Mesendoderm (in vitro differentiated cells): ENCODE measurements at regions not wholly inside any gene's neighbourhood (a gene's known extent, or its start where the extent isn't known, plus 50 kb on each side); places are given as distances from the start of the nearest gene placed in this dataset.
A peak's percentile ranks its signal among the peaks of the same experiment; 100 is the strongest.

Experiments used
- DNase-seq: peaks from one replicate; pipeline ENCODE4 v3.0.0; 2013
- H2AK5ac ChIP-seq: 2 replicates; pipeline ENCODE4 v1.6.1; 2013; ENCODE audit warnings: low read length, inconsistent platforms
- H2BK120ac ChIP-seq: 2 replicates; pipeline ENCODE4 v1.6.1; 2013; ENCODE audit warnings: low read depth, mild to moderate bottlenecking, low read length, moderate library complexity, mixed read lengths
- H2BK15ac ChIP-seq: replicated peaks from 2 replicates; pipeline ENCODE4 v1.6.1; 2013; ENCODE audit warnings: low read depth, mild to moderate bottlenecking, moderate library complexity
- H2BK5ac ChIP-seq: 2 replicates; pipeline ENCODE4 v1.6.1; 2013; ENCODE audit warnings: low read length, inconsistent platforms
- H3K18ac ChIP-seq: 2 replicates; pipeline ENCODE4 v1.6.1; 2013; ENCODE audit warnings: mild to moderate bottlenecking, low read length, mixed read lengths
- H3K23ac ChIP-seq: one replicate; pipeline ENCODE4 v1.6.1; 2013; ENCODE audit warnings: low read length
- H3K27ac ChIP-seq: 2 replicates; pipeline ENCODE4 v1.5.1; 2013; ENCODE audit warnings: low read depth, mild to moderate bottlenecking, inconsistent platforms, low read length, moderate library complexity
- H3K27me3 ChIP-seq: 2 replicates; pipeline ENCODE4 v1.6.1; 2013; ENCODE audit warnings: low read length, control low read depth, mild to moderate bottlenecking, inconsistent platforms; ENCODE audit not compliant: insufficient read depth, poor library complexity
- H3K36me3 ChIP-seq: 2 replicates; pipeline ENCODE4 v1.6.1; 2013; ENCODE audit warnings: low read length, inconsistent platforms; ENCODE audit not compliant: control insufficient read depth, insufficient read depth
- H3K4ac ChIP-seq: one replicate; pipeline ENCODE4 v1.6.1; 2013; ENCODE audit warnings: low read depth, mild to moderate bottlenecking, low read length, moderate library complexity
- H3K4me1 ChIP-seq: 2 replicates; pipeline ENCODE4 v1.6.1; 2013; ENCODE audit warnings: low read depth, low read length, inconsistent platforms; ENCODE audit not compliant: control insufficient read depth
- H3K4me2 ChIP-seq: 2 replicates; pipeline ENCODE4 v1.6.1; 2013; ENCODE audit warnings: low read length
- H3K4me3 ChIP-seq: 2 replicates; pipeline ENCODE4 v1.5.1; 2013; ENCODE audit warnings: mild to moderate bottlenecking, low read length
- H3K56ac ChIP-seq: one replicate; pipeline ENCODE4 v1.6.1; 2013; ENCODE audit warnings: low read length
- H3K79me1 ChIP-seq: 2 replicates; pipeline ENCODE4 v1.6.1; 2013; ENCODE audit warnings: low read length, inconsistent platforms
- H3K79me2 ChIP-seq: 2 replicates; pipeline ENCODE4 v1.6.1; 2013; ENCODE audit warnings: mild to moderate bottlenecking, low read length; ENCODE audit not compliant: control insufficient read depth, insufficient read depth
- H3K9ac ChIP-seq: 2 replicates; pipeline ENCODE4 v1.6.1; 2013; ENCODE audit warnings: low read length, inconsistent platforms
- H4K5ac ChIP-seq: one replicate; pipeline ENCODE4 v1.6.1; 2013; ENCODE audit warnings: low read length
- H4K8ac ChIP-seq: one replicate; pipeline ENCODE4 v1.6.1; 2013; ENCODE audit warnings: low read depth, mild to moderate bottlenecking, control low read depth, low read length, moderate library complexity
- WGBS: extraction: QIAGEN DNeasy Blood & Tissue Kit; methylation state at CpG from one replicate; pipeline ENCODE4 v1.1.7; 2013; ENCODE audit warnings: low lambda C conversion rate, missing lambda C conversion rate; ENCODE audit not compliant: insufficient coverage; ENCODE audit errors: extremely low coverage; 5-methylcytosine and 5-hydroxymethylcytosine counted together

DNA sequence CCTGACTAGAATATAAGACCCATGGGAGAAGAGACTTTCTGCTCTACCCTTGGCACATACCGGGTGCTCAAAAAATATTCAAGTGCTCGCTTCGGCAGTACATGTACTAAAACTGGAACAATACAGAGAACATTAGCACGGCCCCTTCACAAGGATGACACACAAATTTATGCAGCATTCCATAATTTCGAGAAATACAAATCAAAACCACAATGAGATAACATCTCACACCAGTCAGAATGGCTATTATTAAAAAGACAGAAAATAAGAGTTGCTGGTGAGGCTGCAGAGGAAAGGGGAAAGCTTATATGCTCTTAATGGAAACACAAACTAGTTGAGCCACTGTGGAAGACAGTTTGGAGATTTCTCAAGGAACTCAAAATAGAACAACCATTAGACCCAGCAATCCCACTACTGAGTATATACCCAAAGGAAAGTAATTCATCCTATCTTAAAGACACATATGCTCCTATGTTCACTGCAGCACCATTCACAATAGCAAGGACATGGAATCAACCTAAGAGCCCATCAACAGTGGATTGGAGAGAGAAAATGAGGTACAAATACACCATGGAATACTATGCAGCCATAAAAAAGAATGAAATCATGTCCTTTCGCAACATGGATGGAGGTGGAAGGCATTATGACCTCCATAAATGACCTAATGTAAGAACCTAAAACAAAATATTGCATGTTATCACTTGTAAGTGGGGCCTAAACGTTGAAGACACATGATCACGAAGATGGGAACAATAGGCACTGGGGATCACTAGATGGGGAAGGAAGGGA is 71.6 kb upstream of the CYP1B1 start:
- no peak overlapping the region for H4K8ac ChIP-seq
- H3K79me1 ChIP-seq, result no peaks in the 10 kb centered on the region
- H4K5ac ChIP-seq, result no peak overlapping the region
- no peaks in the 10 kb centered on the region for H3K36me3 ChIP-seq
- no CpG with 5 or more reads among the region's 8 CpGs for WGBS
- H3K4me2 ChIP-seq, result no peak overlapping the region
- H2BK120ac ChIP-seq, result no peak overlapping the region
- no peak overlapping the region for H3K9ac ChIP-seq
- H3K79me2 ChIP-seq, result no peaks in the 10 kb centered on the region
- H3K4ac ChIP-seq, result no peak overlapping the region
- peaks cover 2% of the 10 kb centered on the region for H3K4me1 ChIP-seq
- no peak overlapping the region for H2AK5ac ChIP-seq
- H3K27me3 ChIP-seq, result no peaks in the 10 kb centered on the region
- no peak overlapping the region for H2BK5ac ChIP-seq
- no peak overlapping the region for H3K4me3 ChIP-seq
- H3K18ac ChIP-seq, result no peak overlapping the region
- DNase-seq, result no peak
- H3K23ac ChIP-seq, result no peak overlapping the region
- H3K56ac ChIP-seq, result peak overlapping the region; percentile 51
- H2BK15ac ChIP-seq, result no peak overlapping the region
- H3K27ac ChIP-seq, result peak overlapping the region; percentile 83

- no peak overlapping the region for H2AK5ac ChIP-seq
- H3K79me2 ChIP-seq, result no peaks in the 10 kb centered on the region
- H2BK5ac ChIP-seq, result no peak overlapping the region
- peak; percentile 98 for DNase-seq
- H3K4ac ChIP-seq, result no peak overlapping the region
- H3K27me3 ChIP-seq, result no peaks in the 10 kb centered on the region
- no peak overlapping the region for H3K23ac ChIP-seq
- no peak overlapping the region for H3K4me3 ChIP-seq
- H2BK15ac ChIP-seq, result no peak overlapping the region
- no peak overlapping the region for H3K9ac ChIP-seq
- H4K8ac ChIP-seq, result no peak overlapping the region
- no peak overlapping the region for H3K18ac ChIP-seq
- WGBS, result no CpG with 5 or more reads among the region's 3 CpGs
- peak overlapping the region; percentile 68 for H3K56ac ChIP-seq
- H2BK120ac ChIP-seq, result no peak overlapping the region
- H4K5ac ChIP-seq, result no peak overlapping the region
- peaks cover 2% of the 10 kb centered on the region for H3K4me1 ChIP-seq
- H3K4me2 ChIP-seq, result no peak overlapping the region
- no peaks in the 10 kb centered on the region for H3K36me3 ChIP-seq
- H3K27ac ChIP-seq, result peak overlapping the region; percentile 83
- no peaks in the 10 kb centered on the region for H3K79me1 ChIP-seq
These were observed 71.0 kb upstream of the CYP1B1 start for GRCh38 chr2:38146907-38147307.

DNA sequence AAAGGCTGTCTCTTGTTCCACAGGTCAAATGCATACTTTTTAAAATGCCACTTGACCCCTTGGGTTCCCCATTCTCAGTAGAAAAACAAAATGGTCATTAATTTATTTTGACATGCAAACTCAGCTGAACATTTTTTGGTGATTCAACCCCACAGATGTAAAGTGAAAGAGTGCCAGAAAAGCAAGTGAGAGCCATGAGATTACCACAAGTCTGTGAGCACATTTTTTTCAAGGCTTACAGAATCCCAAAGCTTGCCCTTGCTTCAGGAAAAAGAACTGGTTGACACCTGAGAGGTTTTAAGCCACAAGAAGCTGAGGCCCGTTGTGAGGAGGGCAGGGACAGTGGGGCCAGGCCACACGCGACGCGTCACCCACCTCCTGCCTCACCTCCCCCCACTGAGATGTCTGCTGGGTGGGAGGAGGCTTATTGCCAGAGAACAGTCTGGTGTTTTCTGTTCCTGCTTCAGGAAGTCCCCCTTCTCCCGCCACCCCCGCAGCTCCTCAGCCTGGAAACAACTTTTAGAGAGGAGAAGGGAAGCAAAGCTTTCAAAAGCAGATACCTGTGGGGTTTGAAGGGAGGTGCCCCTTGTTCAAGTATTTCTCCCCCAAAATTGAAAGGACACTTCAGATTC is 70.4 kb upstream of the CYP1B1 start:
- Histone ChIP-seq H3K36me3 (no peaks in the 10 kb centered on the region), H2BK120ac (no peak overlapping the region), H3K27ac (peak overlapping the region; percentile 79), H3K27me3 (no peaks in the 10 kb centered on the region), H4K8ac (no peak overlapping the region), H3K4me2 (no peak overlapping the region), H4K5ac (no peak overlapping the region), H2BK5ac (peak overlapping the region; percentile 20), H2AK5ac (no peak overlapping the region), H3K4me1 (peaks cover 2% of the 10 kb centered on the region), H2BK15ac (no peak overlapping the region), H3K4me3 (no peak overlapping the region), H3K79me2 (no peaks in the 10 kb centered on the region), H3K4ac (peak overlapping the region; percentile 85), H3K56ac (peak overlapping the region; percentile 68), H3K9ac (no peak overlapping the region), H3K18ac (peak overlapping the region; percentile 64), H3K79me1 (no peaks in the 10 kb centered on the region), H3K23ac (no peak overlapping the region)
- no CpG with 5 or more reads among the region's 7 CpGs for WGBS
- DNase-seq, result peak; percentile 89

DNA sequence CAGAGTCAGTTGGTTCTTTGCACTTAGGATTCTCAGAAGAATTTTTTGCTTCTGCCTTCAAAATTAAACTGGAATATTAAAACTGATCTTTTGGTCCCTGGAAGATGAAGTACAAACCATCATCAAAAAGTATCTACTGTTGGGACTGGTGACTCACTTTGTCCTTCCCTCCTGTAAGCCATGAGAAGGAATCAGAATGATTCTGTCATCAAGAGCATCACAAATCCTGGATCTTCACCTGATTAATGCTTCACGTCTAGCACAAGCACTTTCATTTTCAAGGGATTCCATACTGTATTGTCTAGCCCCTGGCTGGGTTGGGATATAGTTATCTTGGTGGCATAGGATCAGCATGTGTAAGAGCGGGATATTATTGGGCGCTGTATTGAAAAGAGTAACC is 69.3 kb upstream of the CYP1B1 start:
- no CpG with 5 or more reads among the region's 3 CpGs for WGBS
- no peaks in the 10 kb centered on the region for H3K36me3 ChIP-seq
- no peak overlapping the region for H2BK5ac ChIP-seq
- no peaks in the 10 kb centered on the region for H3K79me1 ChIP-seq
- peak overlapping the region; percentile 55 for H3K18ac ChIP-seq
- H2BK15ac ChIP-seq, result peak overlapping the region; percentile 94
- no peak for DNase-seq
- H4K8ac ChIP-seq, result no peak overlapping the region
- H3K4me3 ChIP-seq, result no peak overlapping the region
- peak overlapping the region; percentile 38 for H3K56ac ChIP-seq
- no peak overlapping the region for H3K4me2 ChIP-seq
- no peak overlapping the region for H4K5ac ChIP-seq
- H3K4ac ChIP-seq, result no peak overlapping the region
- H3K23ac ChIP-seq, result no peak overlapping the region
- H3K27me3 ChIP-seq, result no peaks in the 10 kb centered on the region
- H3K4me1 ChIP-seq, result peaks cover 2% of the 10 kb centered on the region
- peak overlapping the region; percentile 37 for H3K27ac ChIP-seq
- no peak overlapping the region for H3K9ac ChIP-seq
- no peaks in the 10 kb centered on the region for H3K79me2 ChIP-seq
- H2BK120ac ChIP-seq, result peak overlapping the region; percentile 4
- H2AK5ac ChIP-seq, result no peak overlapping the region

DNA sequence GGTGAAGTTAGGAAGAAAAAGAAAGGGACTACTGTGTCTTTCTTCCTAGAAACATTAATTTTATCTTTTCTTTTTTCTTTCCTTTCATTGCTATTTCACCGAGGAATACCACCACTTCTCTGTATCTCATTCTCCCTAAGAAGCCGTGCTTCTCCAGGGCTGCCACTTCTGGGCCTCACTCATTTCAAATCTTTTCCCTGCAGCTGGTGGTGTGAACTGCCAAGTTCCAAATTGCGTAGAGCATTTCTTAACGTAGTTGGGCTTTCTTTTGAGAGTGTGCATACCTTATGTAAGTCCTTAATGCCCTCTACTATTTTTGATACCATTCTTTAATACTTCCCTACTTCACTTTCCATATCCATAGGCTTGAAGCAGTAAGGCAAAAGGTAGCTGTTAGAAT is 66.7 kb upstream of the CYP1B1 start:
- H3K4ac ChIP-seq, result no peak overlapping the region
- H3K56ac ChIP-seq, result no peak overlapping the region
- H3K9ac ChIP-seq, result no peak overlapping the region
- no peak overlapping the region for H3K4me2 ChIP-seq
- peaks cover 2% of the 10 kb centered on the region for H3K4me1 ChIP-seq
- H3K36me3 ChIP-seq, result peaks cover 1% of the 10 kb centered on the region
- H3K18ac ChIP-seq, result no peak overlapping the region
- H3K79me2 ChIP-seq, result no peaks in the 10 kb centered on the region
- no peak overlapping the region for H3K4me3 ChIP-seq
- H3K27me3 ChIP-seq, result no peaks in the 10 kb centered on the region
- no peak overlapping the region for H3K27ac ChIP-seq
- H3K79me1 ChIP-seq, result no peaks in the 10 kb centered on the region
- H4K5ac ChIP-seq, result no peak overlapping the region
- no peak overlapping the region for H3K23ac ChIP-seq
- H2BK5ac ChIP-seq, result no peak overlapping the region
- no peak overlapping the region for H2BK120ac ChIP-seq
- no peak overlapping the region for H2BK15ac ChIP-seq
- WGBS, result no CpG with 5 or more reads among the region's 4 CpGs
- H2AK5ac ChIP-seq, result no peak overlapping the region
- H4K8ac ChIP-seq, result no peak overlapping the region
- DNase-seq, result no peak
